T1000 (cell line): ENCODE measurements at regions not wholly inside any gene's neighbourhood (a gene's known extent, or its start where the extent isn't known, plus 50 kb on each side); places are given as distances from the start of the nearest gene placed in this dataset.
"Not testable (repeated sequence)": the region's sequence is repeated elsewhere in the genome, so short reads cannot be mapped to it uniquely, and the experiment has no call there.

Source experiments
- DNase-seq: peaks from one replicate; lab custom pipeline; 2025; ENCODE audit warnings: mixed read lengths; lab: John Stamatoyannopoulos, UW

GRCh38 chr3:72082776-72083462 is 298.0 kb upstream of the PROK2 start:
- DNase-seq = no peak

GRCh38 chr3:72082186-72082715 is 297.3 kb upstream of the PROK2 start:
- no peak for DNase-seq

- DNase-seq = no peak
These were observed 296.7 kb upstream of the PROK2 start for GRCh38 chr3:72081471-72082185.

- DNase-seq = no peak
These were observed 295.9 kb upstream of the PROK2 start for GRCh38 chr3:72080800-72081199.

- no peak for DNase-seq
These were observed 295.1 kb upstream of the PROK2 start for GRCh38 chr3:72080095-72080494.

- DNase-seq = no peak
These were observed 294.5 kb upstream of the PROK2 start for GRCh38 chr3:72079369-72079872.

- no peak for DNase-seq
These were observed 293.9 kb upstream of the PROK2 start for GRCh38 chr3:72078676-72079368.

- DNase-seq = no peak
These were observed 292.7 kb upstream of the PROK2 start for GRCh38 chr3:72077473-72078259.

GRCh38 chr3:72075848-72076247 is 290.9 kb upstream of the PROK2 start:
- DNase-seq = not testable (repeated sequence)

- no peak for DNase-seq
These were observed 286.7 kb upstream of the PROK2 start for GRCh38 chr3:72071624-72072023.

GRCh38 chr3:72070005-72070404 is 285.1 kb upstream of the PROK2 start:
- DNase-seq = no peak

GRCh38 chr3:72069543-72069942 is 284.6 kb upstream of the PROK2 start:
- no peak for DNase-seq

- no peak for DNase-seq
These were observed 283.7 kb upstream of the PROK2 start for GRCh38 chr3:72068621-72069020.

- no peak for DNase-seq
These were observed 282.8 kb upstream of the PROK2 start for GRCh38 chr3:72067721-72068120.

GRCh38 chr3:72065872-72066641 is 281.1 kb upstream of the PROK2 start:
- DNase-seq = no peak

- no peak for DNase-seq
These were observed 280.3 kb upstream of the PROK2 start for GRCh38 chr3:72065236-72065635.

GRCh38 chr3:72064727-72065126 is 279.8 kb upstream of the PROK2 start:
- DNase-seq = not testable (repeated sequence)

GRCh38 chr3:72062017-72062416 is 277.1 kb upstream of the PROK2 start:
- DNase-seq = no peak

GRCh38 chr3:72060447-72061034 is 275.6 kb upstream of the PROK2 start:
- DNase-seq = no peak

- DNase-seq = no peak
These were observed 273.6 kb upstream of the PROK2 start for GRCh38 chr3:72058493-72059081.
